ENCODE measurements at regions not wholly inside any gene's neighbourhood (a gene's known extent, or its start where the extent isn't known, plus 50 kb on each side); places are given as distances from the start of the nearest gene placed in this dataset.
"Not testable (repeated sequence)": the region's sequence is repeated elsewhere in the genome, so short reads cannot be mapped to it uniquely, and the experiment has no call there.

GRCh38 chr9:42325142-42325541, 141.7 kb downstream of the SPATA31A6 start:
- intact Hi-C loops (cut with DNase I); DNase-seq: not testable (repeated sequence)

- DNase-seq; intact Hi-C loops (cut with DNase I): not testable (repeated sequence)
Measured at GRCh38 chr9:42325561-42325960, 142.1 kb downstream of the SPATA31A6 start.

GRCh38 chr9:42326482-42326881, 143.0 kb downstream of the SPATA31A6 start:
- intact Hi-C loops (cut with DNase I); DNase-seq: not testable (repeated sequence)

GRCh38 chr9:42335342-42335741, 151.9 kb downstream of the SPATA31A6 start:
- intact Hi-C loops (cut with DNase I) = not testable (repeated sequence)

GRCh38 chr9:42335984-42336657, 152.7 kb downstream of the SPATA31A6 start:
- intact Hi-C loops (cut with DNase I); DNase-seq: not testable (repeated sequence)

More at GRCh38 chr9:42335342-42335741, 151.9 kb downstream of the SPATA31A6 start:
- not testable (repeated sequence) for DNase-seq

- DNase-seq; intact Hi-C loops (cut with DNase I): not testable (repeated sequence)
Measured at GRCh38 chr9:42338275-42338674, 154.8 kb downstream of the SPATA31A6 start.

GRCh38 chr9:42339671-42340434, 156.4 kb downstream of the SPATA31A6 start:
- intact Hi-C loops (cut with DNase I); DNase-seq: not testable (repeated sequence)

GRCh38 chr9:42340435-42340723, 156.9 kb downstream of the SPATA31A6 start:
- DNase-seq; intact Hi-C loops (cut with DNase I): not testable (repeated sequence)

GRCh38 chr9:42341860-42342259, 158.4 kb downstream of the SPATA31A6 start:
- peak in 1 of 10 donors; percentile 77 for DNase-seq
- intact Hi-C loops (cut with DNase I) = not testable (repeated sequence)

GRCh38 chr9:42342297-42342696, 158.8 kb downstream of the SPATA31A6 start:
- intact Hi-C loops (cut with DNase I); DNase-seq: not testable (repeated sequence)

- intact Hi-C loops (cut with DNase I); DNase-seq: not testable (repeated sequence)
Measured at GRCh38 chr9:42344508-42344907, 161.0 kb downstream of the SPATA31A6 start.

- intact Hi-C loops (cut with DNase I); DNase-seq: not testable (repeated sequence)
Measured at GRCh38 chr9:42346916-42347315, 163.5 kb downstream of the SPATA31A6 start.

- DNase-seq; intact Hi-C loops (cut with DNase I): not testable (repeated sequence)
Measured at GRCh38 chr9:42349181-42349580, 165.7 kb downstream of the SPATA31A6 start.

- intact Hi-C loops (cut with DNase I); DNase-seq: not testable (repeated sequence)
Measured at GRCh38 chr9:42350412-42350811, 167.0 kb downstream of the SPATA31A6 start.

- intact Hi-C loops (cut with DNase I) = not testable (repeated sequence)
- DNase-seq = peak in 2 of 10 donors; percentile 29 to 70
Measured at GRCh38 chr9:42357604-42358373, 174.3 kb downstream of the SPATA31A6 start.

GRCh38 chr9:42358626-42359247, 175.3 kb downstream of the SPATA31A6 start:
- intact Hi-C loops (cut with DNase I); DNase-seq: not testable (repeated sequence)

GRCh38 chr9:42364410-42365243, 181.2 kb downstream of the SPATA31A6 start:
- intact Hi-C loops (cut with DNase I); DNase-seq: not testable (repeated sequence)

GRCh38 chr9:42365244-42365945, 181.9 kb downstream of the SPATA31A6 start:
- DNase-seq; intact Hi-C loops (cut with DNase I): not testable (repeated sequence)
